ENCODE measurements at regions not wholly inside any gene's neighbourhood (a gene's known extent, or its start where the extent isn't known, plus 50 kb on each side); places are given as distances from the start of the nearest gene placed in this dataset.
"Not testable (repeated sequence)": the region's sequence is repeated elsewhere in the genome, so short reads cannot be mapped to it uniquely, and the experiment has no call there.

GRCh38 chr16:15273964-15274363, 104.1 kb downstream of the NPIPA5 start:
- TF ChIP-seq REST (IDR thresholded peaks at IDR 0.05); YY1 (IDR thresholded peaks at IDR 0.05); CTCF (IDR thresholded peaks at IDR 0.05; ENCODE audit: low read depth, low read length, missing input control); SP1 (IDR thresholded peaks at IDR 0.05); TAF1 (conservative IDR thresholded peaks at IDR 0.05); RAD21 (IDR thresholded peaks at IDR 0.05); GABPA (IDR thresholded peaks at IDR 0.05 in 1 of 2, conservative IDR thresholded peaks at IDR 0.05 in 1 of 2); FOXA2 (IDR thresholded peaks at IDR 0.05); RXRA (IDR thresholded peaks at IDR 0.05); JUND (IDR thresholded peaks at IDR 0.05): not testable (repeated sequence)
- TF ChIP-seq, protein P1, sequence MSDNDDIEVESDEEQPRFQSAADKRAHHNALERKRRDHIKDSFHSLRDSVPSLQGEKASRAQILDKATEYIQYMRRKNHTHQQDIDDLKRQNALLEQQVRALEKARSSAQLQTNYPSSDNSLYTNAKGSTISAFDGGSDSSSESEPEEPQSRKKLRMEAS (IDR thresholded peaks at IDR 0.05) = not testable (repeated sequence)
- TF ChIP-seq, protein P2, sequence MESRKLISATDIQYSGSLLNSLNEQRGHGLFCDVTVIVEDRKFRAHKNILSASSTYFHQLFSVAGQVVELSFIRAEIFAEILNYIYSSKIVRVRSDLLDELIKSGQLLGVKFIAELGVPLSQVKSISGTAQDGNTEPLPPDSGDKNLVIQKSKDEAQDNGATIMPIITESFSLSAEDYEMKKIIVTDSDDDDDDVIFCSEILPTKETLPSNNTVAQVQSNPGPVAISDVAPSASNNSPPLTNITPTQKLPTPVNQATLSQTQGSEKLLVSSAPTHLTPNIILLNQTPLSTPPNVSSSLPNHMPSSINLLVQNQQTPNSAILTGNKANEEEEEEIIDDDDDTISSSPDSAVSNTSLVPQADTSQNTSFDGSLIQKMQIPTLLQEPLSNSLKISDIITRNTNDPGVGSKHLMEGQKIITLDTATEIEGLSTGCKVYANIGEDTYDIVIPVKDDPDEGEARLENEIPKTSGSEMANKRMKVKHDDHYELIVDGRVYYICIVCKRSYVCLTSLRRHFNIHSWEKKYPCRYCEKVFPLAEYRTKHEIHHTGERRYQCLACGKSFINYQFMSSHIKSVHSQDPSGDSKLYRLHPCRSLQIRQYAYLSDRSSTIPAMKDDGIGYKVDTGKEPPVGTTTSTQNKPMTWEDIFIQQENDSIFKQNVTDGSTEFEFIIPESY (IDR thresholded peaks at IDR 0.05) = not testable (repeated sequence)

Measured in liver (tissue), 3 donors.